Retinal pigment epithelial cell (primary cell): ENCODE measurements at regions not wholly inside any gene's neighbourhood (a gene's known extent, or its start where the extent isn't known, plus 50 kb on each side); places are given as distances from the start of the nearest gene placed in this dataset.
"Not testable (repeated sequence)": the region's sequence is repeated elsewhere in the genome, so short reads cannot be mapped to it uniquely, and the experiment has no call there.

Source experiments
- DNase-seq: peaks from one replicate; pipeline ENCODE4 v3.0.0-alpha.2; 2010; ENCODE audit warnings: low read depth
- H3K4me3 ChIP-seq: 2 replicates; pipeline ENCODE4 v1.5.1; 2011; ENCODE audit warnings: mild to moderate bottlenecking, low read length, control low read depth, moderate library complexity
- CTCF ChIP-seq: conservative IDR thresholded peaks from 2 replicates; pipeline ENCODE4 v1.5.1; 2011; ENCODE audit warnings: low read depth, low read length, control low read depth, inconsistent platforms

GRCh38 chr1:10947691-10948462, 64.6 kb upstream of the TARDBP start:
- DNase-seq = no peak
- TF ChIP-seq CTCF = no peak
- H3K4me3 ChIP-seq = no peak overlapping the region

GRCh38 chr1:10948463-10948775, 64.0 kb upstream of the TARDBP start:
- TF ChIP-seq CTCF = no peak
- DNase-seq = no peak

GRCh38 chr1:10950316-10951172, 61.9 kb upstream of the TARDBP start:
- H3K4me3 ChIP-seq = no peak overlapping the region
- no peak for DNase-seq
- no peak for TF ChIP-seq CTCF

More at GRCh38 chr1:10948463-10948775, 64.0 kb upstream of the TARDBP start:
- H3K4me3 ChIP-seq = no peak overlapping the region

- H3K4me3 ChIP-seq, DNase-seq: not testable (repeated sequence)
Observed at GRCh38 chr1:10951298-10951697, 61.2 kb upstream of the TARDBP start.

- DNase-seq = no peak
- H3K4me3 ChIP-seq = no peak overlapping the region
- no peak for TF ChIP-seq CTCF
Observed at GRCh38 chr1:10951961-10952360, 60.5 kb upstream of the TARDBP start.

- no peak for DNase-seq
- no peak for TF ChIP-seq CTCF
- no peak overlapping the region for H3K4me3 ChIP-seq
Observed at GRCh38 chr1:10953505-10954193, 58.8 kb upstream of the TARDBP start.

GRCh38 chr1:10957133-10957532, 55.3 kb upstream of the TARDBP start:
- no peak for DNase-seq
- no peak for TF ChIP-seq CTCF
- H3K4me3 ChIP-seq = no peak overlapping the region
